Thyroid gland (tissue), 4 donors: ENCODE measurements at regions not wholly inside any gene's neighbourhood (a gene's known extent, or its start where the extent isn't known, plus 50 kb on each side); places are given as distances from the start of the nearest gene placed in this dataset.

Source experiments
- CTCF ChIP-seq, 6 experiments: fragments of 200-600 bp in 3 of 6; fragments of 450-650 bp in 3 of 6; sonication (generic) in 3 of 6; IDR thresholded peaks; one replicate each; pipeline ENCODE4 v1.5.1; 2016 to 2019; ENCODE audit warnings: antibody characterized with exemption in 6 of 6, mild to moderate bottlenecking in 2 of 6, inconsistent platforms in 1 of 6, moderate library complexity in 1 of 6
- POLR2A ChIP-seq, 2 donors: fragments of 450-650 bp; IDR thresholded peaks; one replicate each; pipeline ENCODE4 v1.6.1; 2017; ENCODE audit warnings: antibody characterized with exemption in 2 of 2, mild to moderate bottlenecking in 2 of 2, moderate library complexity in 1 of 2

- TF ChIP-seq CTCF (IDR thresholded peaks at IDR 0.05) (no peak), POLR2A (IDR thresholded peaks at IDR 0.05) (no peak)
Observed at GRCh38 chr4:23734000-23734399, 155.8 kb downstream of the PPARGC1A start.
